SK-N-SH (cell line): ENCODE measurements at regions not wholly inside any gene's neighbourhood (a gene's known extent, or its start where the extent isn't known, plus 50 kb on each side); places are given as distances from the start of the nearest gene placed in this dataset.

Experiments used
- CTCF ChIA-PET: fragments of 300-600, 350-600 bp; formaldehyde crosslinking; extraction: SDS; loops from one replicate; lab custom pipeline; 2021; lab: Yijun Ruan, JAX
- POLR2A ChIA-PET: fragments of 350-600 bp; sonication (Branson Sonifier 250); formaldehyde crosslinking; extraction: SDS; loops from one replicate; lab custom pipeline; 2020; ENCODE audit warnings: antibody characterized with exemption, inconsistent platforms; lab: Yijun Ruan, JAX
- DNase-seq: peaks from one replicate; pipeline ENCODE4 v3.0.0; 2012
- H2AFZ ChIP-seq: fragments of 200-600 bp; sonication (generic); 2 replicates; pipeline ENCODE4 v1.8.1; 2016; ENCODE audit warnings: antibody characterized with exemption, mild to moderate bottlenecking, low read depth
- H3F3A ChIP-seq: fragments of 200-600 bp; sonication (generic); replicated peaks from 2 replicates; pipeline ENCODE3; 2016; ENCODE audit warnings: antibody characterized with exemption, mild to moderate bottlenecking; ENCODE audit not compliant: insufficient read depth
- H3K27ac ChIP-seq, 2 experiments: fragments of 200-500 bp in 1 of 2; fragments of 200-600 bp in 1 of 2; sonication (Bioruptor generic) in 1 of 2; sonication (generic), shearing (Covaris generic) in 1 of 2; 2 replicates each; pipeline versions ENCODE4 v1.5.1 to v1.6.1; 2014 to 2016; ENCODE audit warnings: low read depth in 2 of 2, inconsistent platforms in 1 of 2, low read length in 1 of 2, mild to moderate bottlenecking in 1 of 2, mixed read lengths in 1 of 2
- H3K27me3 ChIP-seq: fragments of 200-600 bp; sonication (generic), shearing (Covaris generic); 2 replicates; pipeline ENCODE4 v1.6.1; 2016; ENCODE audit warnings: mixed run types; ENCODE audit not compliant: insufficient read depth
- H3K36me3 ChIP-seq, 2 experiments: fragments of 200-500 bp in 1 of 2; fragments of 200-600 bp in 1 of 2; sonication (Bioruptor generic) in 1 of 2; sonication (generic) in 1 of 2; replicated peaks in 1 of 2; 2 replicates each; pipeline versions ENCODE3 to v1.5.1; 2014 to 2016; ENCODE audit warnings: low read length in 1 of 2, mild to moderate bottlenecking in 1 of 2; ENCODE audit not compliant: insufficient read depth in 2 of 2, control insufficient read depth in 1 of 2
- H3K4me1 ChIP-seq, 2 experiments: fragments of 200-500 bp in 1 of 2; fragments of 200-600 bp in 1 of 2; sonication (Bioruptor generic) in 1 of 2; sonication (generic), shearing (Covaris generic) in 1 of 2; 2 replicates each; pipeline versions ENCODE4 v1.5.1 to v1.6.1; 2014 to 2016; ENCODE audit warnings: low read depth in 1 of 2, low read length in 1 of 2, mixed run types in 1 of 2; ENCODE audit not compliant: insufficient read depth in 2 of 2, control insufficient read depth in 1 of 2
- H3K4me2 ChIP-seq: fragments of 200-600 bp; sonication (generic), shearing (Covaris generic); 2 replicates; pipeline ENCODE4 v1.6.1; 2017; ENCODE audit warnings: mixed run types
- H3K4me3 ChIP-seq, 2 experiments: fragments of 200-500 bp in 1 of 2; fragments of 200-600 bp in 1 of 2; sonication (Bioruptor generic) in 1 of 2; sonication (generic), shearing (Covaris generic) in 1 of 2; 2 replicates each; pipeline versions ENCODE4 v1.5.1 to v1.8.1; 2014 to 2016; ENCODE audit warnings: low read depth in 2 of 2, inconsistent platforms in 1 of 2, low read length in 1 of 2, mild to moderate bottlenecking in 1 of 2, mixed read lengths in 1 of 2, moderate library complexity in 1 of 2
- H3K79me2 ChIP-seq: fragments of 200-600 bp; sonication (generic); 2 replicates; pipeline ENCODE4 v1.8.1; 2017; ENCODE audit warnings: mild to moderate bottlenecking; ENCODE audit not compliant: insufficient read depth
- H3K9ac ChIP-seq: fragments of 200-600 bp; sonication (generic); 2 replicates; pipeline ENCODE4 v1.6.1; 2017; ENCODE audit warnings: mixed run types
- H3K9me2 ChIP-seq: fragments of 200-600 bp; sonication (generic); 2 replicates; pipeline ENCODE4 v1.6.1; 2017; ENCODE audit warnings: mixed run types
- H3K9me3 ChIP-seq: fragments of 200-600 bp; sonication (generic); 2 replicates; pipeline ENCODE4 v1.6.1; 2017; ENCODE audit warnings: mixed run types, mild to moderate bottlenecking, moderate library complexity
- H4K20me1 ChIP-seq: fragments of 200-600 bp; sonication (generic); 2 replicates; pipeline ENCODE4 v1.6.1; 2017; ENCODE audit warnings: mild to moderate bottlenecking, mixed run types; ENCODE audit not compliant: insufficient read depth
- ELF1 ChIP-seq: IDR thresholded peaks from 2 replicates; pipeline ENCODE4 v1.4.0; 2012
- EZH2phosphoT487 ChIP-seq: fragments of 200-600 bp; sonication (generic); IDR thresholded peaks from 2 replicates; pipeline ENCODE4 v1.6.1; 2017; ENCODE audit warnings: low read depth, mixed run types, mild to moderate bottlenecking, antibody characterized with exemption, moderate library complexity, borderline replicate concordance
- FOXJ3 ChIP-seq: sonication (generic); formaldehyde crosslinking; IDR thresholded peaks from 2 replicates; pipeline ENCODE4 v1.5.1; 2020; ENCODE audit warnings: mild to moderate bottlenecking, missing genetic modification reagents
- MEF2A ChIP-seq: IDR thresholded peaks from 2 replicates; pipeline ENCODE4 v1.4.0; 2012; ENCODE audit warnings: low read depth, borderline replicate concordance
- NFIC ChIP-seq: IDR thresholded peaks from 2 replicates; pipeline ENCODE4 v1.4.0; 2012; ENCODE audit warnings: borderline replicate concordance
- NRF1 ChIP-seq: IDR thresholded peaks from 2 replicates; pipeline ENCODE4 v1.6.1; 2012; ENCODE audit warnings: low read depth, mild to moderate bottlenecking, low read length
- RCOR1 ChIP-seq: fragments of 150-350 bp; IDR thresholded peaks from 2 replicates; pipeline ENCODE4 v1.6.1; 2017; ENCODE audit warnings: antibody characterized with exemption, low read length
- RXRA ChIP-seq: IDR thresholded peaks from 2 replicates; pipeline ENCODE4 v1.4.0; 2012; ENCODE audit warnings: low read depth, mild to moderate bottlenecking, borderline replicate concordance
- SIN3A ChIP-seq: IDR thresholded peaks from 2 replicates; pipeline ENCODE4 v1.6.1; 2012; ENCODE audit warnings: low read depth, mild to moderate bottlenecking, low read length, moderate library complexity, borderline replicate concordance
- SMC3 ChIP-seq: IDR thresholded peaks from 2 replicates; pipeline ENCODE4 v1.6.1; 2012; ENCODE audit warnings: low read depth, low read length, improper control_type of control experiment
- TAF1 ChIP-seq: IDR thresholded peaks from 2 replicates; pipeline ENCODE4 v1.6.1; 2012; ENCODE audit warnings: low read depth, mild to moderate bottlenecking, low read length, moderate library complexity, borderline replicate concordance
- TEAD4 ChIP-seq: IDR thresholded peaks from 2 replicates; pipeline ENCODE4 v1.4.0; 2012; ENCODE audit warnings: mild to moderate bottlenecking, borderline replicate concordance; ENCODE audit not compliant: insufficient read depth
- YY1 ChIP-seq: IDR thresholded peaks from 2 replicates; pipeline ENCODE4 v1.4.0; 2012; ENCODE audit warnings: low read depth, mild to moderate bottlenecking
- WGBS: methylation state at CpG from one replicate; pipeline ENCODE4 v1.1.6; 2017; ENCODE audit warnings: low lambda C conversion rate; 5-methylcytosine and 5-hydroxymethylcytosine counted together
- TF ChIP-seq, protein P1 (sequence below): IDR thresholded peaks from 2 replicates; pipeline ENCODE4 v1.4.0; 2012; ENCODE audit warnings: low read depth, borderline replicate concordance
- TF ChIP-seq, protein P2 (sequence below): IDR thresholded peaks from 2 replicates; pipeline ENCODE4 v1.4.0; 2012; ENCODE audit warnings: low read depth
- TF ChIP-seq, protein P3 (sequence below): fragments of 200-600 bp; sonication (generic); IDR thresholded peaks from 2 replicates; pipeline ENCODE4 v1.6.1; 2017; ENCODE audit warnings: antibody characterized with exemption, mild to moderate bottlenecking, moderate library complexity
- TF ChIP-seq, protein P4 (sequence below): IDR thresholded peaks from 2 replicates; pipeline ENCODE4 v1.4.0; 2012; ENCODE audit warnings: low read depth, borderline replicate concordance
- TF ChIP-seq, protein P5 (sequence below): IDR thresholded peaks from 2 replicates; pipeline ENCODE4 v1.6.1; 2012; ENCODE audit warnings: mild to moderate bottlenecking, low read depth, low read length, moderate library complexity

DNA sequence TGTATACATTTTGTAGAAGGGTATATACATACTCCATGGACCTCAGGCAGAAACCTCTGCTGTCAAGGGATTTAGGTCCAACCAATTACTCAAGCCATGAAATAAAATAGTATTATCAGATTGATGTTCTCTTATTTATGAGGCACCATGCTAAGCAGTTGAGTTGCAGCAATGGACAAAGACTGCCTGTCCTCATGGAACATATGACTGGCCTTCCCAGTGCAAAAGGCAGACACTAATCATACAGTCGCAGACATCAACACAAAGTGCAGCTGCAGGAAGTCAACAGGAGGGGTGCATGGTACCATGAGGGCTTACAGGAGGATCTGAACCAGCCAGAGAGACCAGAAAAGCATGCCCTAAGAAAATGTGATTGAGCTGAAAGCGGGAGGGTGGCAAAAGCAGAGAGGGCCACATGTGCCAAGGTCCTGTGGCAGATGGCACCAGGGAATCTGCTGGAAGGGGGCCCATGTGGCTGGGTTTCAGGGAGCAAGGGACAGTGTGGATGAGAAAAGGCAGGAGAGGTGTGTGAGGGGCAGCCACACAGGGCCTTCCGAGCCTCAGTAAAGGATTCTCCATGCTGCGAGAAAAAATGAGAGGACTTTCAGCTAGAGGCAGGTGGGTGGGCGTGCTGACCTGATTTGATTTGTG is 61.4 kb upstream of the RNF152 start:
- Histone ChIP-seq H3K36me3 (no peaks in the 10 kb centered on the region), H3K9me2 (no peaks in the 10 kb centered on the region)
- TF ChIP-seq, protein P1, sequence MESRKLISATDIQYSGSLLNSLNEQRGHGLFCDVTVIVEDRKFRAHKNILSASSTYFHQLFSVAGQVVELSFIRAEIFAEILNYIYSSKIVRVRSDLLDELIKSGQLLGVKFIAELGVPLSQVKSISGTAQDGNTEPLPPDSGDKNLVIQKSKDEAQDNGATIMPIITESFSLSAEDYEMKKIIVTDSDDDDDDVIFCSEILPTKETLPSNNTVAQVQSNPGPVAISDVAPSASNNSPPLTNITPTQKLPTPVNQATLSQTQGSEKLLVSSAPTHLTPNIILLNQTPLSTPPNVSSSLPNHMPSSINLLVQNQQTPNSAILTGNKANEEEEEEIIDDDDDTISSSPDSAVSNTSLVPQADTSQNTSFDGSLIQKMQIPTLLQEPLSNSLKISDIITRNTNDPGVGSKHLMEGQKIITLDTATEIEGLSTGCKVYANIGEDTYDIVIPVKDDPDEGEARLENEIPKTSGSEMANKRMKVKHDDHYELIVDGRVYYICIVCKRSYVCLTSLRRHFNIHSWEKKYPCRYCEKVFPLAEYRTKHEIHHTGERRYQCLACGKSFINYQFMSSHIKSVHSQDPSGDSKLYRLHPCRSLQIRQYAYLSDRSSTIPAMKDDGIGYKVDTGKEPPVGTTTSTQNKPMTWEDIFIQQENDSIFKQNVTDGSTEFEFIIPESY: no peak
- TF ChIP-seq, protein P2, sequence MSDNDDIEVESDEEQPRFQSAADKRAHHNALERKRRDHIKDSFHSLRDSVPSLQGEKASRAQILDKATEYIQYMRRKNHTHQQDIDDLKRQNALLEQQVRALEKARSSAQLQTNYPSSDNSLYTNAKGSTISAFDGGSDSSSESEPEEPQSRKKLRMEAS: no peak
- no peak for TF ChIP-seq TEAD4
- TF ChIP-seq ELF1: no peak
- no peak for TF ChIP-seq RCOR1
- no peak for TF ChIP-seq RXRA
- TF ChIP-seq TAF1: no peak
- no peak for TF ChIP-seq NFIC
- no peak for TF ChIP-seq SIN3A
- TF ChIP-seq, protein P3, sequence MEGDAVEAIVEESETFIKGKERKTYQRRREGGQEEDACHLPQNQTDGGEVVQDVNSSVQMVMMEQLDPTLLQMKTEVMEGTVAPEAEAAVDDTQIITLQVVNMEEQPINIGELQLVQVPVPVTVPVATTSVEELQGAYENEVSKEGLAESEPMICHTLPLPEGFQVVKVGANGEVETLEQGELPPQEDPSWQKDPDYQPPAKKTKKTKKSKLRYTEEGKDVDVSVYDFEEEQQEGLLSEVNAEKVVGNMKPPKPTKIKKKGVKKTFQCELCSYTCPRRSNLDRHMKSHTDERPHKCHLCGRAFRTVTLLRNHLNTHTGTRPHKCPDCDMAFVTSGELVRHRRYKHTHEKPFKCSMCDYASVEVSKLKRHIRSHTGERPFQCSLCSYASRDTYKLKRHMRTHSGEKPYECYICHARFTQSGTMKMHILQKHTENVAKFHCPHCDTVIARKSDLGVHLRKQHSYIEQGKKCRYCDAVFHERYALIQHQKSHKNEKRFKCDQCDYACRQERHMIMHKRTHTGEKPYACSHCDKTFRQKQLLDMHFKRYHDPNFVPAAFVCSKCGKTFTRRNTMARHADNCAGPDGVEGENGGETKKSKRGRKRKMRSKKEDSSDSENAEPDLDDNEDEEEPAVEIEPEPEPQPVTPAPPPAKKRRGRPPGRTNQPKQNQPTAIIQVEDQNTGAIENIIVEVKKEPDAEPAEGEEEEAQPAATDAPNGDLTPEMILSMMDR: no peak
- no peak for TF ChIP-seq SMC3
- no peak for TF ChIP-seq MEF2A
- TF ChIP-seq, all 33 proteins: peak for 0
- H3K27me3 ChIP-seq: no peaks in the 10 kb centered on the region
- H3K4me3 ChIP-seq: no peak overlapping the region
- no peaks in the 10 kb centered on the region for H3K79me2 ChIP-seq
- no peak for DNase-seq
- H2AFZ ChIP-seq: no peak overlapping the region
- ChIA-PET POLR2A (no interaction called here), CTCF (interaction anchor here (0.6 kb wide), 1 partner anchor 26 kb away, joined by 3 read pairs; no protein-coding TSS in a partner anchor)
- no peaks in the 10 kb centered on the region for H3K9me3 ChIP-seq
- WGBS: 85% methylated on average over 5 of the region's 5 CpGs
- H3K4me1 ChIP-seq: peaks cover 0 to 6% of the 10 kb centered on the region in 2 experiments; a peak in 1 of 4 replicates
- H3F3A ChIP-seq: peaks cover 8% of the 10 kb centered on the region
- no peaks in the 10 kb centered on the region for H4K20me1 ChIP-seq
- no peak overlapping the region for H3K9ac ChIP-seq
- H3K4me2 ChIP-seq: no peak overlapping the region
- no peak overlapping the region for H3K27ac ChIP-seq

DNA sequence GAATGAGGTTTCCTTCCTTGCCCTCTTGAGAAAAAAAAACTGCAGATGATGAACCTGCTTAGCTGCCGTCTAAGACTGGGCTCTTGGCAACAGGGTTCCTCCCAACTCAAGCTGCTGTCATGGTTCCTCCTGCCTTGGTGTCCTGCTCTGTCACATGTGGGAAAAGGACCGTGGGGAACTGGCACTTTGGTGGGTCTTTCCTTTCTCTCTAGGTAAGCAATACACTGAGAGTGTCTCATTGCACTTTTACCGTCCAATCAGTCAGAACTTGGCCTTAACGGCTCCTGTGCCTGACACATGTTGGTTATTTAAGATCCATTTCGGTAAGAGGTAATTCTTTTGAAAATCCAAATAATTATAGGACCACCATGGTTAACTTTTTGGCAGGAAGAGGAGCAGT is 60.8 kb upstream of the RNF152 start:
- peaks cover 0 to 3% of the 10 kb centered on the region in 2 experiments; a peak in 2 of 4 replicates for H3K4me1 ChIP-seq
- H3K9me3 ChIP-seq: no peaks in the 10 kb centered on the region
- POLR2A ChIA-PET: no interaction called here
- TF ChIP-seq YY1: no peak
- TF ChIP-seq NRF1: no peak
- TF ChIP-seq, protein P4, sequence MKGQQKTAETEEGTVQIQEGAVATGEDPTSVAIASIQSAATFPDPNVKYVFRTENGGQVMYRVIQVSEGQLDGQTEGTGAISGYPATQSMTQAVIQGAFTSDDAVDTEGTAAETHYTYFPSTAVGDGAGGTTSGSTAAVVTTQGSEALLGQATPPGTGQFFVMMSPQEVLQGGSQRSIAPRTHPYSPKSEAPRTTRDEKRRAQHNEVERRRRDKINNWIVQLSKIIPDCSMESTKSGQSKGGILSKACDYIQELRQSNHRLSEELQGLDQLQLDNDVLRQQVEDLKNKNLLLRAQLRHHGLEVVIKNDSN: no peak
- TF ChIP-seq, protein P2: no peak
- TF ChIP-seq FOXJ3 (CRISPR knock-in tag): no peak
- TF ChIP-seq, protein P5, sequence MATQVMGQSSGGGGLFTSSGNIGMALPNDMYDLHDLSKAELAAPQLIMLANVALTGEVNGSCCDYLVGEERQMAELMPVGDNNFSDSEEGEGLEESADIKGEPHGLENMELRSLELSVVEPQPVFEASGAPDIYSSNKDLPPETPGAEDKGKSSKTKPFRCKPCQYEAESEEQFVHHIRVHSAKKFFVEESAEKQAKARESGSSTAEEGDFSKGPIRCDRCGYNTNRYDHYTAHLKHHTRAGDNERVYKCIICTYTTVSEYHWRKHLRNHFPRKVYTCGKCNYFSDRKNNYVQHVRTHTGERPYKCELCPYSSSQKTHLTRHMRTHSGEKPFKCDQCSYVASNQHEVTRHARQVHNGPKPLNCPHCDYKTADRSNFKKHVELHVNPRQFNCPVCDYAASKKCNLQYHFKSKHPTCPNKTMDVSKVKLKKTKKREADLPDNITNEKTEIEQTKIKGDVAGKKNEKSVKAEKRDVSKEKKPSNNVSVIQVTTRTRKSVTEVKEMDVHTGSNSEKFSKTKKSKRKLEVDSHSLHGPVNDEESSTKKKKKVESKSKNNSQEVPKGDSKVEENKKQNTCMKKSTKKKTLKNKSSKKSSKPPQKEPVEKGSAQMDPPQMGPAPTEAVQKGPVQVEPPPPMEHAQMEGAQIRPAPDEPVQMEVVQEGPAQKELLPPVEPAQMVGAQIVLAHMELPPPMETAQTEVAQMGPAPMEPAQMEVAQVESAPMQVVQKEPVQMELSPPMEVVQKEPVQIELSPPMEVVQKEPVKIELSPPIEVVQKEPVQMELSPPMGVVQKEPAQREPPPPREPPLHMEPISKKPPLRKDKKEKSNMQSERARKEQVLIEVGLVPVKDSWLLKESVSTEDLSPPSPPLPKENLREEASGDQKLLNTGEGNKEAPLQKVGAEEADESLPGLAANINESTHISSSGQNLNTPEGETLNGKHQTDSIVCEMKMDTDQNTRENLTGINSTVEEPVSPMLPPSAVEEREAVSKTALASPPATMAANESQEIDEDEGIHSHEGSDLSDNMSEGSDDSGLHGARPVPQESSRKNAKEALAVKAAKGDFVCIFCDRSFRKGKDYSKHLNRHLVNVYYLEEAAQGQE: no peak
- TF ChIP-seq ELF1: no peak
- TF ChIP-seq EZH2phosphoT487: no peak
- no peak for TF ChIP-seq RXRA
- TF ChIP-seq MEF2A: no peak

More for the DNA sequence above, 60.8 kb upstream of the RNF152 start:
- Histone ChIP-seq H3F3A (peaks cover 8% of the 10 kb centered on the region), H3K36me3 (no peaks in the 10 kb centered on the region), H3K4me2 (no peak overlapping the region), H3K9me2 (no peaks in the 10 kb centered on the region), H3K4me3 (no peak overlapping the region), H3K79me2 (no peaks in the 10 kb centered on the region), H2AFZ (no peak overlapping the region), H3K9ac (no peak overlapping the region), H4K20me1 (no peaks in the 10 kb centered on the region), H3K27me3 (no peaks in the 10 kb centered on the region), H3K27ac (no peak overlapping the region; a peak in 1 of 4 replicates)
- CTCF ChIA-PET: interaction anchor here (0.6 kb wide), 1 partner anchor 26 kb away, joined by 3 read pairs; no protein-coding TSS in a partner anchor
- no peak for DNase-seq
- 77% methylated on average over 5 of the region's 5 CpGs for WGBS
